Panc1 (cell line): ENCODE measurements at regions not wholly inside any gene's neighbourhood (a gene's known extent, or its start where the extent isn't known, plus 50 kb on each side); places are given as distances from the start of the nearest gene placed in this dataset.

Experiments used
- ATAC-seq: fragments of 200-7000 bp; cut with Tn5 transposase; 2 replicates; pipeline ENCODE4 v1.9.1; 2020; ENCODE audit warnings: mild to moderate bottlenecking, moderate library complexity
- BruUV-seq: library from RNA; stranded (reverse); fragments of 400-500 nt; replicated peaks from 2 replicates; lab custom pipeline; 2021; lab: Mats Ljungman, UMichigan
- CTCF ChIA-PET: fragments of 300-600 bp; sonication (Branson Sonifier 250); formaldehyde crosslinking; loops from one replicate; lab custom pipeline; 2022; ENCODE audit warnings: antibody characterized with exemption; lab: Charles Lee
- POLR2A ChIA-PET: fragments of 300-600 bp; sonication (Branson Sonifier 250); formaldehyde crosslinking; loops from one replicate; lab custom pipeline; 2022; ENCODE audit warnings: antibody characterized with exemption; lab: Charles Lee
- DNase-seq: peaks from one replicate; pipeline ENCODE4 v3.0.0-alpha.2; 2010; ENCODE audit warnings: low read depth, low spot score
- H3K27ac ChIP-seq: 2 replicates; pipeline ENCODE4 v1.5.1; 2011; ENCODE audit warnings: mild to moderate bottlenecking, low read length, inconsistent platforms
- H3K27me3 ChIP-seq: fragments of 200-500 bp; sonication (Bioruptor generic); 2 replicates; pipeline ENCODE4 v1.6.0; 2014; ENCODE audit warnings: low read length, inconsistent platforms; ENCODE audit not compliant: control insufficient read depth, insufficient read depth
- H3K36me3 ChIP-seq: fragments of 200-500 bp; sonication (Bioruptor generic); 2 replicates; pipeline ENCODE4 v1.5.1; 2014; ENCODE audit warnings: inconsistent platforms, mild to moderate bottlenecking, low read length, moderate library complexity; ENCODE audit not compliant: control insufficient read depth, insufficient read depth
- H3K4me1 ChIP-seq: 2 replicates; pipeline ENCODE4 v1.5.1; 2011; ENCODE audit warnings: inconsistent platforms, mild to moderate bottlenecking, low read length, moderate library complexity; ENCODE audit not compliant: control insufficient read depth, insufficient read depth
- H3K4me3 ChIP-seq, 2 experiments: 2 replicates each; pipeline ENCODE4 v1.5.1; 2011 to 2012; ENCODE audit warnings: low read depth in 2 of 2, low read length in 2 of 2, mild to moderate bottlenecking in 2 of 2, inconsistent platforms in 1 of 2, moderate library complexity in 1 of 2
- H3K9me3 ChIP-seq: fragments of 200-500 bp; sonication (Bioruptor generic); 2 replicates; pipeline ENCODE4 v1.5.1; 2014; ENCODE audit warnings: low read depth, mild to moderate bottlenecking, inconsistent platforms, low read length, moderate library complexity; ENCODE audit not compliant: control insufficient read depth, insufficient read depth
- POLR2AphosphoS5 ChIP-seq: IDR thresholded peaks from 2 replicates; pipeline ENCODE4 v1.6.1; 2012; ENCODE audit warnings: mild to moderate bottlenecking, low read depth, low read length, moderate library complexity
- SIN3A ChIP-seq: IDR thresholded peaks from 2 replicates; pipeline ENCODE4 v1.6.1; 2012; ENCODE audit warnings: low read depth, mild to moderate bottlenecking, low read length, moderate library complexity, borderline replicate concordance; ENCODE audit not compliant: insufficient read depth
- TCF7L2 ChIP-seq: IDR thresholded peaks from 2 replicates; pipeline ENCODE4 v1.6.1; 2011; ENCODE audit warnings: mild to moderate bottlenecking, low read depth, low read length, inconsistent platforms
- in situ Hi-C: cut with HindIII; loops from 2 replicates; pipeline ENCODE4 v1.10.0; 2016; ENCODE audit warnings: low sequenced_read_pairs, low pct_unique_long_range_greater_than_20kb
- intact Hi-C: fragments of 100-400 bp; cut with micrococcal nuclease; formaldehyde crosslinking; loops from one replicate; pipeline ENCODE4 v1.10.0; 2022; ENCODE audit not compliant: unreplicated experiment
- TF ChIP-seq, protein P1 (sequence below), 2 experiments: IDR thresholded peaks; 2 replicates each; pipeline ENCODE4 v1.6.1; 2011 to 2012; ENCODE audit warnings: low read depth in 2 of 2, control low read depth in 1 of 2, low read length in 1 of 2, mild to moderate bottlenecking in 1 of 2, moderate library complexity in 1 of 2; ENCODE audit not compliant: insufficient read depth in 1 of 2
- TF ChIP-seq, protein P2 (sequence below): fragments of 450-650 bp; IDR thresholded peaks from 2 replicates; pipeline ENCODE4 v1.5.1; 2017; ENCODE audit warnings: mild to moderate bottlenecking

DNA sequence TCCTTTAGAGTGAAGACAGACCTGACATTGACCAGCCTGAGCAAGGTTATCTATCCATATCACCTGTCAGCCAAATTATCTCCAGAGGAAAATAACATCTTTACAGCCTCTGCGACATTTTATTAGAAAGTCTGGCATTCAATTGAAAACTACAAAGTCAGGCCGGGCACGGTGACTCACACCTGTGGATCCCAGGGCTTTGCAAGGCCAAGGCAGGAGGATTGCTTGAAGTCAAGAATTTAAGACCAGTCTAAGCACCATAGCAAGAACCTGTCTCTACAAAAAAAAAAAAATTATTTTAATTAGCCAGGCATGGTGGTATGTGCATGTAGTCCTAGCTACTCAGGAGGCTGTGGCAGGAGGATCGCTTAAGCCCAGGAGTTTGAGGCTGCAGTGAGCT is 141.6 kb downstream of the RCN1 start:
- H3K27ac ChIP-seq: no peak overlapping the region
- TF ChIP-seq POLR2AphosphoS5: no peak
- TF ChIP-seq, protein P1, sequence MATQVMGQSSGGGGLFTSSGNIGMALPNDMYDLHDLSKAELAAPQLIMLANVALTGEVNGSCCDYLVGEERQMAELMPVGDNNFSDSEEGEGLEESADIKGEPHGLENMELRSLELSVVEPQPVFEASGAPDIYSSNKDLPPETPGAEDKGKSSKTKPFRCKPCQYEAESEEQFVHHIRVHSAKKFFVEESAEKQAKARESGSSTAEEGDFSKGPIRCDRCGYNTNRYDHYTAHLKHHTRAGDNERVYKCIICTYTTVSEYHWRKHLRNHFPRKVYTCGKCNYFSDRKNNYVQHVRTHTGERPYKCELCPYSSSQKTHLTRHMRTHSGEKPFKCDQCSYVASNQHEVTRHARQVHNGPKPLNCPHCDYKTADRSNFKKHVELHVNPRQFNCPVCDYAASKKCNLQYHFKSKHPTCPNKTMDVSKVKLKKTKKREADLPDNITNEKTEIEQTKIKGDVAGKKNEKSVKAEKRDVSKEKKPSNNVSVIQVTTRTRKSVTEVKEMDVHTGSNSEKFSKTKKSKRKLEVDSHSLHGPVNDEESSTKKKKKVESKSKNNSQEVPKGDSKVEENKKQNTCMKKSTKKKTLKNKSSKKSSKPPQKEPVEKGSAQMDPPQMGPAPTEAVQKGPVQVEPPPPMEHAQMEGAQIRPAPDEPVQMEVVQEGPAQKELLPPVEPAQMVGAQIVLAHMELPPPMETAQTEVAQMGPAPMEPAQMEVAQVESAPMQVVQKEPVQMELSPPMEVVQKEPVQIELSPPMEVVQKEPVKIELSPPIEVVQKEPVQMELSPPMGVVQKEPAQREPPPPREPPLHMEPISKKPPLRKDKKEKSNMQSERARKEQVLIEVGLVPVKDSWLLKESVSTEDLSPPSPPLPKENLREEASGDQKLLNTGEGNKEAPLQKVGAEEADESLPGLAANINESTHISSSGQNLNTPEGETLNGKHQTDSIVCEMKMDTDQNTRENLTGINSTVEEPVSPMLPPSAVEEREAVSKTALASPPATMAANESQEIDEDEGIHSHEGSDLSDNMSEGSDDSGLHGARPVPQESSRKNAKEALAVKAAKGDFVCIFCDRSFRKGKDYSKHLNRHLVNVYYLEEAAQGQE (IDR thresholded peaks at IDR 0.05; ENCODE audit: insufficient read depth in 1 of 2, low read depth in 2 of 2, low read length in 1 of 2): no peak
- no peak for TF ChIP-seq SIN3A
- TF ChIP-seq, protein P2, sequence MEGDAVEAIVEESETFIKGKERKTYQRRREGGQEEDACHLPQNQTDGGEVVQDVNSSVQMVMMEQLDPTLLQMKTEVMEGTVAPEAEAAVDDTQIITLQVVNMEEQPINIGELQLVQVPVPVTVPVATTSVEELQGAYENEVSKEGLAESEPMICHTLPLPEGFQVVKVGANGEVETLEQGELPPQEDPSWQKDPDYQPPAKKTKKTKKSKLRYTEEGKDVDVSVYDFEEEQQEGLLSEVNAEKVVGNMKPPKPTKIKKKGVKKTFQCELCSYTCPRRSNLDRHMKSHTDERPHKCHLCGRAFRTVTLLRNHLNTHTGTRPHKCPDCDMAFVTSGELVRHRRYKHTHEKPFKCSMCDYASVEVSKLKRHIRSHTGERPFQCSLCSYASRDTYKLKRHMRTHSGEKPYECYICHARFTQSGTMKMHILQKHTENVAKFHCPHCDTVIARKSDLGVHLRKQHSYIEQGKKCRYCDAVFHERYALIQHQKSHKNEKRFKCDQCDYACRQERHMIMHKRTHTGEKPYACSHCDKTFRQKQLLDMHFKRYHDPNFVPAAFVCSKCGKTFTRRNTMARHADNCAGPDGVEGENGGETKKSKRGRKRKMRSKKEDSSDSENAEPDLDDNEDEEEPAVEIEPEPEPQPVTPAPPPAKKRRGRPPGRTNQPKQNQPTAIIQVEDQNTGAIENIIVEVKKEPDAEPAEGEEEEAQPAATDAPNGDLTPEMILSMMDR: no peak
- no peak for TF ChIP-seq TCF7L2
- POLR2A ChIA-PET: interaction anchor here (0.7 kb wide), 1 partner anchor 143 kb away, joined by 3 read pairs; no protein-coding TSS in a partner anchor
- in situ Hi-C loops (no loop called here), intact Hi-C loops (no loop called here)
- no peak overlapping the region for H3K4me3 ChIP-seq
- ATAC-seq: no peak
- peaks cover 20% of the 10 kb centered on the region for H3K27me3 ChIP-seq
- no peaks in the 10 kb centered on the region for H3K9me3 ChIP-seq
- DNase-seq: no peak
- CTCF ChIA-PET: interaction anchor here (0.6 kb wide), 1 partner anchor 30 kb away, joined by 3 read pairs; no protein-coding TSS in a partner anchor
- no peaks in the 10 kb centered on the region for H3K36me3 ChIP-seq
- BruUV-seq: no TSS peak
- H3K4me1 ChIP-seq: no peaks in the 10 kb centered on the region

DNA sequence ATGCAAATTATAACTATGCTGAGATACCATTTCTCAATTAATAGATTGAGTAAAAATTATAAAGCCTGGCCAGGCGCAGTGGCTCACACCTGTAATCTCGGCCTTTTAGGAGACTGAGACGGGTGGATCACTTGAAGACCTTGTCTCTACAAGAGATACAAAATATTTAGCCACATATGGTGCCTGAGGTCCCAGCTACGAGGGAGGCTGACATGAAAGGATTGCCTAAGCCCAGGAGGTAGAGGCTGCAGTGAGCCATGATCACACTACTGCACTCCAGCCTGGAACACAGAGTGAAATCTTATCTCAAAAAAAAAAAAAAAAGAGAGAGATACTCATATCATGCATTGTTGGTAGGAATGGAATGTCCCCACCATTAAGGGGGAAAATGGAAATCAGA is 142.4 kb downstream of the RCN1 start:
- DNase-seq (no peak), ATAC-seq (no peak)
- in situ Hi-C loops: no loop called here
- POLR2A ChIA-PET: no interaction called here
- Histone ChIP-seq H3K36me3 (no peaks in the 10 kb centered on the region), H3K9me3 (no peaks in the 10 kb centered on the region), H3K27me3 (peaks cover 25% of the 10 kb centered on the region), H3K27ac (no peak overlapping the region), H3K4me3 (no peak overlapping the region), H3K4me1 (no peaks in the 10 kb centered on the region)
- BruUV-seq: no TSS peak
- intact Hi-C loops: no loop called here
- CTCF ChIA-PET: no interaction called here
- TF ChIP-seq POLR2AphosphoS5 (no peak), SIN3A (no peak), TCF7L2 (no peak)
- TF ChIP-seq, protein P2: no peak
- TF ChIP-seq, protein P1 (IDR thresholded peaks at IDR 0.05; ENCODE audit: insufficient read depth in 1 of 2, low read depth in 2 of 2, low read length in 1 of 2): no peak
